HEK293T (cell line): ENCODE measurements at regions not wholly inside any gene's neighbourhood (a gene's known extent, or its start where the extent isn't known, plus 50 kb on each side); places are given as distances from the start of the nearest gene placed in this dataset.

Experiments
- ARNT ChIP-seq: fragments of 450-650 bp; IDR thresholded peaks from 2 replicates; pipeline ENCODE4 v1.6.1; 2017; ENCODE audit warnings: mild to moderate bottlenecking
- BHLHE40 ChIP-seq: fragments of 450-650 bp; IDR thresholded peaks from 2 replicates; pipeline ENCODE4 v1.6.1; 2016; ENCODE audit warnings: mild to moderate bottlenecking, moderate library complexity, borderline replicate concordance
- CTBP1 ChIP-seq: fragments of 450-650 bp; IDR thresholded peaks from 2 replicates; pipeline ENCODE4 v1.6.1; 2016; ENCODE audit warnings: borderline replicate concordance
- FOXA1 ChIP-seq: fragments of 450-650 bp; IDR thresholded peaks from 2 replicates; pipeline ENCODE4 v1.6.1; 2016; ENCODE audit warnings: mild to moderate bottlenecking
- FOXM1 ChIP-seq: fragments of 450-650 bp; IDR thresholded peaks from 2 replicates; pipeline ENCODE4 v1.6.1; 2017; ENCODE audit warnings: mild to moderate bottlenecking, borderline replicate concordance
- HDGF ChIP-seq: fragments of 450-650 bp; IDR thresholded peaks from 2 replicates; pipeline ENCODE4 v1.6.1; 2017; ENCODE audit warnings: antibody characterized with exemption, borderline replicate concordance
- L3MBTL2 ChIP-seq: fragments of 450-650 bp; conservative IDR thresholded peaks from 2 replicates; pipeline ENCODE4 v1.6.1; 2016; ENCODE audit warnings: mild to moderate bottlenecking
- LEF1 ChIP-seq: fragments of 450-650 bp; IDR thresholded peaks from 2 replicates; pipeline ENCODE4 v1.6.1; 2017; ENCODE audit warnings: mild to moderate bottlenecking, borderline replicate concordance
- NFRKB ChIP-seq: fragments of 450-650 bp; IDR thresholded peaks from 2 replicates; pipeline ENCODE4 v1.6.1; 2016; ENCODE audit warnings: mild to moderate bottlenecking, moderate library complexity
- SP1 ChIP-seq: fragments of 450-650 bp; IDR thresholded peaks from 2 replicates; pipeline ENCODE4 v1.6.1; 2017
- SUZ12 ChIP-seq: fragments of 450-650 bp; IDR thresholded peaks from 2 replicates; pipeline ENCODE4 v1.6.1; 2016; ENCODE audit warnings: mild to moderate bottlenecking
- TARDBP ChIP-seq: fragments of 450-650 bp; IDR thresholded peaks from 2 replicates; pipeline ENCODE4 v1.6.1; 2016
- ZNF384 ChIP-seq: fragments of 450-650 bp; IDR thresholded peaks from 2 replicates; pipeline ENCODE4 v1.6.1; 2016
- TF ChIP-seq, protein P1 (sequence below): fragments of 450-650 bp; IDR thresholded peaks from 2 replicates; pipeline ENCODE4 v1.6.1; 2016

DNA sequence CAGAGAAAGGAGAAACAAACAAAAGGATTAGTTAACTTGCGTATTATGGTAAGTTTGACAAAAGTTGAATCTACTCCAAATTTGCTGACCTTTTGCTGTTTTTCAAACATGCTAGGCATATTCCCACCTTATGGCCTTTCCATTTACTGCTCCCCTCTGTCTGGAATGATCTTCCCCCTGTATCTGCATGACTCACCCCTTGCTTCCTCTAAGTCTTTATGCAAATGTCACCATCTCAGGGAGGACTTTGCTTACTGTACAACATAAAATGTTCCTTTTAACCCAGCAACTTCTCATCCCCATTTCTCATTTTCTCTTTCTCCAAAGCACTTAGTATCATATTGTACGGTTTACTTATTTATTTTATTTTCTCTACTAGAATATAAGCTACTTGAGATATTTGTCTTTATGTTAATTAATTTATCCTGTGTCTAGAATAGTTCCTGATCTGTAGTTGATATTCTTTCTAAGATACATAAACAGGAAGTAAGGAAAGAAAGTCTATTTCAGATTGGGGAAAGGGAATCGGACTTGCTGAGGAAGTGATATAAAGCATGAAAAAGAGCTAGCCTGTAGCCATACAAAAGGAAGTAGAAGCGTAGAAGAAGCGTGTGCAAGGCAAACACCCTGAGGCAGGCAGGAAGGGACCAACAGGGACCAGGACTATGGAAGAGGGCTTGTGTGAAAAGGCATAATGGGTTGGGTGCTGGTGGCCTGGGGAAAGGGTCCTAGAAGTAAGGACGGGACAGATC, 144.9 kb upstream of the ERBB4 start:
- TF ChIP-seq SP1 (no peak), ARNT (no peak), FOXM1 (no peak), SUZ12 (no peak), FOXA1 (no peak), CTBP1 (no peak), TARDBP (no peak), NFRKB (no peak), ZNF384 (no peak), L3MBTL2 (no peak), HDGF (no peak), LEF1 (no peak), BHLHE40 (no peak)
- TF ChIP-seq, protein P1, sequence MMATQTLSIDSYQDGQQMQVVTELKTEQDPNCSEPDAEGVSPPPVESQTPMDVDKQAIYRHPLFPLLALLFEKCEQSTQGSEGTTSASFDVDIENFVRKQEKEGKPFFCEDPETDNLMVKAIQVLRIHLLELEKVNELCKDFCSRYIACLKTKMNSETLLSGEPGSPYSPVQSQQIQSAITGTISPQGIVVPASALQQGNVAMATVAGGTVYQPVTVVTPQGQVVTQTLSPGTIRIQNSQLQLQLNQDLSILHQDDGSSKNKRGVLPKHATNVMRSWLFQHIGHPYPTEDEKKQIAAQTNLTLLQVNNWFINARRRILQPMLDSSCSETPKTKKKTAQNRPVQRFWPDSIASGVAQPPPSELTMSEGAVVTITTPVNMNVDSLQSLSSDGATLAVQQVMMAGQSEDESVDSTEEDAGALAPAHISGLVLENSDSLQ = no peak
